SJSA1 (cell line): ENCODE measurements at regions not wholly inside any gene's neighbourhood (a gene's known extent, or its start where the extent isn't known, plus 50 kb on each side); places are given as distances from the start of the nearest gene placed in this dataset.
"Not testable (repeated sequence)": the region's sequence is repeated elsewhere in the genome, so short reads cannot be mapped to it uniquely, and the experiment has no call there.

ENCODE experiments used
- DNase-seq, 2 experiments: peaks; one replicate each; pipeline ENCODE4 v3.0.0-alpha.2; 2015 to 2020; ENCODE audit warnings: low spot score in 2 of 2, low read depth in 1 of 2
- H3K27ac ChIP-seq: fragments of 250-450 bp; sonication (Bioruptor Pico); 2 replicates; pipeline ENCODE4 v1.5.1; 2020; ENCODE audit warnings: mild to moderate bottlenecking, moderate library complexity
- H3K27me3 ChIP-seq: fragments of 250-450 bp; sonication (Bioruptor Pico); replicated peaks from 2 replicates; pipeline ENCODE4 v1.5.1; 2020; ENCODE audit warnings: mild to moderate bottlenecking, moderate library complexity
- H3K36me3 ChIP-seq: fragments of 250-450 bp; sonication (Bioruptor Pico); 2 replicates; pipeline ENCODE4 v1.5.1; 2020; ENCODE audit warnings: mild to moderate bottlenecking
- H3K4me1 ChIP-seq: fragments of 250-450 bp; sonication (Bioruptor Pico); replicated peaks from 2 replicates; pipeline ENCODE4 v1.6.1; 2021; ENCODE audit warnings: mild to moderate bottlenecking
- H3K4me3 ChIP-seq: fragments of 250-450 bp; sonication (Bioruptor Pico); 2 replicates; pipeline ENCODE4 v1.5.1; 2020; ENCODE audit warnings: mild to moderate bottlenecking
- H3K9me3 ChIP-seq: fragments of 250-450 bp; sonication (Bioruptor Pico); replicated peaks from 2 replicates; pipeline ENCODE4 v1.5.1; 2020; ENCODE audit warnings: mild to moderate bottlenecking

DNA sequence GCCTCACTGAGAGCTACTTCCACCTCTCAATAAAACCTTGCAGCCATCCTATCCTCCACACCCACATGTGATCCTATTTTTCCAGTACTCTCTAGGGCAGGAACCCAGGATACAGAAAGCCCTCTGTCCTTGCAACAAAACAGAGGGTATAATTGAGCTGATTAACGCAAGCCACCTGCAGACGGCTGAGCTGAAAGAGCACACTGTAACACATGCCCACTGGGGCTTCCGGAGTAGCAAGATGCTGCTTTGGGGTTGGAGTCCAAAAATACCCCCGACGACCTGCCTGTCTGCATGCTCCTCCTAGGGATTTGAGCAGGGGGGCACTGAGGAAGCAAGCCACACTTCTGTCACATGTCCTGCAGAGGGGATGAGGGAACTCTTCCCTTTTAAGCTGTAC is 401.1 kb upstream of the FOXG1 start:
- Histone ChIP-seq H3K27ac (no peak overlapping the region), H3K27me3 (no peaks in the 10 kb centered on the region), H3K4me1 (no peaks in the 10 kb centered on the region), H3K9me3 (no peaks in the 10 kb centered on the region), H3K36me3 (no peaks in the 10 kb centered on the region), H3K4me3 (no peak overlapping the region)
- DNase-seq = no peak

DNA sequence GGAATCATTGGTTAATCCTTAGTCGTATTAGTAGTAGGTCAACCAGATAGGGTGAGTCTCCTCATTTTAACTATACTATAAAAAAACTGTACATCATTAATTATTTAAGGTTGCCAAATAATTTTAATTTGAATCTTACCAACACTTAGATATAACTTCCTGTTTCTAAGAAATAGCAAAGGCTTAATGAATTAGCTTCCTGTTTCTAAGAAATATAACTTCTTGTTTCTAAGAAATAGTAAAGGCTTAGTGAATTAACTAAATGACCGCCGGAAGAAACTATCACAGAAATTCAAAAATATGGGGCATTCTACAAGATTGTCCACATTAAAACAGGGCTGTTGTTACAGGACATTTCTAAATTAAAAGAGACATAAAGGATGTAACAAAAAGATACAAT is 392.9 kb upstream of the FOXG1 start:
- Histone ChIP-seq H3K27me3 (no peaks in the 10 kb centered on the region), H3K4me3 (no peak overlapping the region), H3K4me1 (no peaks in the 10 kb centered on the region), H3K27ac (no peak overlapping the region), H3K9me3 (no peaks in the 10 kb centered on the region), H3K36me3 (no peaks in the 10 kb centered on the region)
- DNase-seq = no peak

DNA sequence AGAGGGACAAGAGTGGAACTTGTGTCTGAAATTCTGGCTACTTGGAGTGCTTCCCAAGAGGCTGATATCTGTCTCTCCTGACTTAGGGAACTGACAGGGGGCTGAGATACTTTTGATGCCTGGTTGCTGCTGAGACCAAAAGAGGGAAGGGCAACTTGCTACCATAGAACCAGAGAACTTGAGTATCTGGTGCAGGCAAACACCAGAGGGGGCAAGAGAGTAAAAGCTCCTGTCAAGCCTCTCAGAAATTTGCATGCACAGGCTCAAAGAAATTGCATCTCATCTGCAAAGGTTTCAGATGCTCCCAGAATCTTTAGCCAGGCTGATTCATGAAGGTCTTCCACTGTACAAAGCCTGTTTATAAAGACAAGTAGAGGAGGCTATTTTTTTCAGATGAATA is 391.3 kb upstream of the FOXG1 start:
- DNase-seq = peak in 1 of 2 experiments; percentile 7
- no peaks in the 10 kb centered on the region for H3K4me1 ChIP-seq
- H3K9me3 ChIP-seq = no peaks in the 10 kb centered on the region
- no peaks in the 10 kb centered on the region for H3K36me3 ChIP-seq
- H3K27ac ChIP-seq = no peak overlapping the region
- H3K4me3 ChIP-seq = no peak overlapping the region
- no peaks in the 10 kb centered on the region for H3K27me3 ChIP-seq

DNA sequence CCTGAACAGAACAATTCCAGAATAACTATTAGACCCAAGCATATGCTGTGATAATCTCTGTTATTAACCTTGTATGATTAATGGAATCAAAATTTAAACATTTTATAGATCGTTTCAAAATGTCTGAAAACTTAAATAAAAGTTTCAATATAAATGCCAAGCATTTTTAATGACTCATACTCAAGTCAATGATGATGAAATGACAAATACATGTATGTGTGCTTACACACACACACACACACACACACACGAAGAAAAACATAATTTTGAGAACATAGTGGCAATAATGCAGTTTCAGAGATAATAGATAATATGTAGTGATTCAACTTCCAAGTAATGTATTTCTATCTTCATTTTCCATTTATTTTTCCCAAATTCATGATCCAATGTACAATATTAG is 384.9 kb upstream of the FOXG1 start:
- DNase-seq = no peak
- H3K36me3 ChIP-seq = no peaks in the 10 kb centered on the region
- peaks cover 14% of the 10 kb centered on the region for H3K4me1 ChIP-seq
- H3K27ac ChIP-seq = peak overlapping the region; percentile 58
- H3K27me3 ChIP-seq = no peaks in the 10 kb centered on the region
- H3K9me3 ChIP-seq = no peaks in the 10 kb centered on the region
- no peak overlapping the region for H3K4me3 ChIP-seq

DNA sequence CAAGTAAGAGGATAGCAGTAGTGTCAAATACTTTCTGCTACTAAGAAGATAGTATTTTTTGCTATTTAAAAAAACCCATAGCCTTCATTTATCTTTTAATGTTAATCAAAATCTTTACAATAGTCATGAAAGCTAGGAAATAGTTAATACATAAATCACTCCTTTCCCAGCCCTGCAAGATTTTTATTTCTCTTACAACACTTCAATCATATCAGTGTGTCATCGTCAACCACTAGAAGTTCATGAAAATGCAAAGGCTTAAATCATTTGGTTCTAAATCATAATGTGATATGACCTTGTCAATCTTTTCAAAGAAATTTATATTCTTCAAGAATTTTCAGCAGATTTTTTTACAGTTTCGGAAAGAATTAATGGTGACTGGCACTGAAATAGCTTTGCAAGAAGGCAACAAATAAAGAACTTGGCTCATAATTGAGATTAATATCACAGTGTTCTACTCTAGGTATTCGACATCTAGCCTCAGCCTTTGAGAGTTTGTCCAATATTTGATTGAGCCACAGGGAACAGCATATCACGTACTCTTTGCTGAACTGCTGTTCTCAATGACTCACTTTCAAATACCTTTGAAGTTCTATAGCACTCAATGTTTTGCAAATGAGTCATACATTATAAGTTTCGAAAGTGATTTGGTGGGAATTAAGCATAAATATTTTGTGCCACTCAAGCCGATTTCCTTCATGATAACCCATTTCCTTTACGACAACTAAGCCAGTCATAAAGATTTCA is 384.0 kb upstream of the FOXG1 start:
- peak overlapping the region; percentile 17 for H3K27ac ChIP-seq
- no peaks in the 10 kb centered on the region for H3K36me3 ChIP-seq
- DNase-seq = peak in 1 of 2 experiments; percentile 23
- H3K9me3 ChIP-seq = no peaks in the 10 kb centered on the region
- no peaks in the 10 kb centered on the region for H3K27me3 ChIP-seq
- H3K4me3 ChIP-seq = no peak overlapping the region
- H3K4me1 ChIP-seq = peaks cover 14% of the 10 kb centered on the region

DNA sequence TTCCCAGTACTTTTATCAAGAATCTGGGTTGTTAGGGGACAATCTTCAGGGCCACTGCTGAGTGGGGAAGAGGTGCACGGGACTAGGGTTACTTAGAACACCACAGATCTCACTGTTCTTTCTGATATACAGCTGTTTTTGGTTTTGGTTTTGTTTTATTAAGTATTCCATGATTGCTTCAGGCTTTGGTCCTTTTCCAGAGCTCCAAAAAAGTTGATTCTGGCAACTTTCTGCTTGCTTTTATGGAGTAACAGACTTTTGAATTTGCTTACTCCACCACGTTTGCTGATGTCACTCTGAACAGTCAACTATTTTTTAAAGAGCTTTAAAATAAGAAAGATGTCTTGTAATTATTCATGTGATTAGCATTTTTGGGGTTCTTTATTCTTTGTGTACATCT is 368.1 kb upstream of the FOXG1 start:
- H3K27ac ChIP-seq = no peak overlapping the region
- no peaks in the 10 kb centered on the region for H3K4me1 ChIP-seq
- DNase-seq = no peak
- no peak overlapping the region for H3K4me3 ChIP-seq
- H3K9me3 ChIP-seq = no peaks in the 10 kb centered on the region
- H3K36me3 ChIP-seq = no peaks in the 10 kb centered on the region
- H3K27me3 ChIP-seq = no peaks in the 10 kb centered on the region

DNA sequence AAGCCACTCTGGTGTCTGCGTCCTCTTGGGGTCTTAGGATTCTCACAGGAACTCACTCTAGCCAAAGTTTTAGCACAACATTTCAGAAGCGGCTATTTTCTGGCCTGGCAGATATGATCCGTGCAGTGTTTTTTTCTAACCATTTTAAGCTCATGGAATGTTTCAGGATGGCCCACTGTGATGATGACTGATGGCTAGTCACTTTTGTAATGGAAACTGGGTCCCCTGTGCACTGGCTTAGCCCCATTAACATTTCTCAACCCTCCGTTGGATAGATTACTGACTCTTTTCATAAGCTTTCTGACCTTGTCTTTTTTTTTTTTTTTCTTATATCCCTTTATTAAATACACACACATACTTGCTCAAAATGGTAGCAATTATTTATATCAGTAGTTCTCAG is 364.9 kb upstream of the FOXG1 start:
- H3K9me3 ChIP-seq, DNase-seq, H3K4me1 ChIP-seq, H3K27me3 ChIP-seq, H3K4me3 ChIP-seq, H3K27ac ChIP-seq, H3K36me3 ChIP-seq: not testable (repeated sequence)

DNA sequence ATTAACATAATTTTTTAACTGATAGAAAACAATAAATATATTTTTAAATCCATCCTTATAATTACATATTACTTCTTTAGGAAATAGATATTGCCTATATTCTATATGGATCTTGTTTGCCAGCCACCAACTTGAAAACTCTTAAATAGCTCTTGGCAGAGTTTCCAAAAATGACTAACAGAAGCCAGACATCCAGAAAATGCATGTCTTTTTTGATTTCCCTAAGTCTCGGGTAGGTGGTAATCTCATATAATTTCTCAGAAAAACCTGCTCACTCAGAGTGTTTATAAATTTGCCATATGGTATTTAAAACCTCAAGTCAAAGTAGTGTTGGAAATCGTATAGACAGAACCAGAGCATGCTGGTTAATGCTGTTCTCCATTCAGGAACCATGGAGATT is 360.4 kb upstream of the FOXG1 start:
- no peaks in the 10 kb centered on the region for H3K36me3 ChIP-seq
- no peaks in the 10 kb centered on the region for H3K27me3 ChIP-seq
- no peak overlapping the region for H3K4me3 ChIP-seq
- no peak for DNase-seq
- no peaks in the 10 kb centered on the region for H3K9me3 ChIP-seq
- H3K27ac ChIP-seq = no peak overlapping the region
- no peaks in the 10 kb centered on the region for H3K4me1 ChIP-seq

DNA sequence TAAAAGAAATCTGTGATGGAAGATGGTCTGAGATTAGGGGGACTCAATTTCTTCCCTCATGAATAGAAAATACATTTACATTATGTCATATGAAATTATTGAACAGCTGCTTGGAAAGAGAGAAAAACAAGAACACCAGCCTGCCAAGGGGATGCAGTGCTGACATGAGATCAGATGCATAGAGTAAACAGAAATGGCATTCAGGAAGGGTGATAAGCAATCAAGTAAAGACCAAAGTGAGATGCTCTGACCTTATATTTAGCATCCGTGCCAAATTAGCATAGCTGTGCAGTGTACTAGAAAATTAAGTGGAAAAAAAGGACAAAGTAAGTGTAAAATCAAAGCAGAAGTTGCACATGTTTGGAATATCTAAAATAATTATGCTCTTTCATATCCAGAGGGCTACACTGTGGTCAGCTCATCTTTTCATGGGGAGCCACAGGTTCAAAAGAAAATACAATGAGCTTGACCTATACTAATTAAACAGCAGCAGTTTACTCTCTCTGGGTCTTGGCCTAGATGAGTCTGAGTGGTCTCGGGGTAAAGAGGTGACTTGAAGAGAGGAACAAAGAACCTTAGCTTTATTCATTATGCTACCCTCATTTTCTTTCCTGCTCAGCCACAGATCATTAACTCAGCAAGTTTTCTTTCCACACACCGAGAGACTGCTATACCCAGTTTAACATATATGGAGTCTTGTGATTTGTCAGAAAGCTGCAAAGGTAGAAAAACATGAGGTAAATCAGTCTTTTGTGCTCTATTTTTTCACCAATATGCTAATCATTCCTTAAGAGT is 359.4 kb upstream of the FOXG1 start:
- Histone ChIP-seq H3K9me3 (no peaks in the 10 kb centered on the region), H3K4me3 (no peak overlapping the region), H3K4me1 (no peaks in the 10 kb centered on the region), H3K36me3 (no peaks in the 10 kb centered on the region), H3K27ac (no peak overlapping the region), H3K27me3 (no peaks in the 10 kb centered on the region)
- DNase-seq = no peak

DNA sequence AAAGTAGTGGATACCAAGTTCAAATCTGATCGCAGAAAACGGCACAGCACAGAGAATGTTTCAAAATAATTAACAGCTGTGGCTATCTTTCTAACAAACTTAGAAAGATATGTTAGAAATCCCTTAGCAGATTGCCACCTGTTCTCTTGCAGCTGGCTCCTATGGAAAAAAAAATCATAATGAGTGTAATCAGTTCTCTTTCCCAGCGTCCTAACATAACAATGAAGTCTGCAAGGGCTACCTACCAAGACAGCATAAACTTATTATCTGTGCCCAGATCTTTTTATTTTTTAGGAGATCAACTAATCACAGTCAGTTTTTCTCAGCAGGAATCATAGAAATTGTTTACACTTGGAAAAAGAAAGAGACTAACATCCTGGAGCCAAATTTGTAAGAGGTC is 358.6 kb upstream of the FOXG1 start:
- Histone ChIP-seq H3K27ac (no peak overlapping the region), H3K9me3 (no peaks in the 10 kb centered on the region), H3K36me3 (no peaks in the 10 kb centered on the region), H3K4me1 (no peaks in the 10 kb centered on the region), H3K27me3 (no peaks in the 10 kb centered on the region), H3K4me3 (no peak overlapping the region)
- no peak for DNase-seq

DNA sequence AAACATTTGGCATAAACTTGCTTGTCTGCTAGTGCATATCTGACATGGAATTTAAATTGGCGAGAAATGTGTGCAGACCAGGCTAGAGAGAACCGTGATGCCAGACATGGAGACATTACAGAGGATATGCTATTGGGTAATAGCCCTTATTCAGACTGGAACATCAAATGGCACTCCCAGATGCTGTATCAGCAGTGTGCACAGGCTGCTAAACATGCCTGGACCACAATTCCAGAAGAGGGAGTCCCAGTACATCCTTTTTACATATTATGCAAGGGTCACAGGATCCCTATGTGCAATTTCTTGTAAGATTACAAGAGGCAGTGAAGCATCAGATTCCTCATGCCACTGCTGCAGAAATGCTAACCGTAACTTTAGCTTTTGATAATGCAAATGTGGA is 354.5 kb upstream of the FOXG1 start:
- no peak for DNase-seq
- H3K4me3 ChIP-seq = no peak overlapping the region
- no peak overlapping the region for H3K27ac ChIP-seq
- no peaks in the 10 kb centered on the region for H3K36me3 ChIP-seq
- no peaks in the 10 kb centered on the region for H3K27me3 ChIP-seq
- no peaks in the 10 kb centered on the region for H3K9me3 ChIP-seq
- no peaks in the 10 kb centered on the region for H3K4me1 ChIP-seq

DNA sequence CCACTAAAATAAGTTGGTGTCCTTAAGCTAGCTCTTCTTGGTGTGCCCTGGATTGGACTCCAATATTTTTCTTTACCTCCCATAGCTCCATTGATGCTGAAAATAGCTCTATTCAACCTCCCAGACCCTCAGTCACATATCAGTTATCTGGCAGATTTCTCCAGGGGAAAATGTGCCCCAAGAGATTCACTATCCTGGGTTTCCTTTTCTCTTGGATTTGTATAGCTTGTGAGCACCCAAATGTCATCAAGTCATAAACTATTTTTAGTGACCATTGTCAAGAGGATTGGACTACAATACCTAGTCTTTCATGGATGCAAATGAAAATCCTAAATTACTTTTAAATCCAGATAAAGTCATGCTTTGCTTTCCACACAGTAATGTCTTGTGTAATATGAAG is 339.6 kb upstream of the FOXG1 start:
- DNase-seq = no peak
- Histone ChIP-seq H3K9me3 (no peaks in the 10 kb centered on the region), H3K36me3 (no peaks in the 10 kb centered on the region), H3K4me1 (no peaks in the 10 kb centered on the region), H3K27ac (no peak overlapping the region), H3K4me3 (no peak overlapping the region), H3K27me3 (no peaks in the 10 kb centered on the region)

DNA sequence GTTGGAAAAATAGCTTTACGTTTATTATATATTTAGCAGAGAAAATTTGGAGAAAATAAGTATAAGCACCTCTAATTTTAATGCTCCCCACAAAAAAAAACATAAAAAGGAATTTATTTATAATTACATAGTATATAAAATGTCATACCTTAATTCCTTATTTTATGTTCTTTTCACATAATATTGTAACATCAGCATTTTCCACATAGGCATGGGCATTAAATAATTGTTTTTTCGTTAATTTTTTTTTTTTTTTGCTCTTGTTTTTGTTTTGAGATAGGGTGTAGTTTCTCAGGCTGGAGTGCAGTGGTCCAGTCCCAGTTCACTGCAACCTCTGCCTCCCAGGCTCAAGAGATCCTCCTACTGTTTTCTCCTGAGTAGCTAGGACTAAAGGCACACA is 329.8 kb upstream of the FOXG1 start:
- H3K9me3 ChIP-seq = no peaks in the 10 kb centered on the region
- H3K36me3 ChIP-seq = no peaks in the 10 kb centered on the region
- H3K4me3 ChIP-seq = no peak overlapping the region
- no peak overlapping the region for H3K27ac ChIP-seq
- no peaks in the 10 kb centered on the region for H3K4me1 ChIP-seq
- H3K27me3 ChIP-seq = no peaks in the 10 kb centered on the region
- no peak for DNase-seq

DNA sequence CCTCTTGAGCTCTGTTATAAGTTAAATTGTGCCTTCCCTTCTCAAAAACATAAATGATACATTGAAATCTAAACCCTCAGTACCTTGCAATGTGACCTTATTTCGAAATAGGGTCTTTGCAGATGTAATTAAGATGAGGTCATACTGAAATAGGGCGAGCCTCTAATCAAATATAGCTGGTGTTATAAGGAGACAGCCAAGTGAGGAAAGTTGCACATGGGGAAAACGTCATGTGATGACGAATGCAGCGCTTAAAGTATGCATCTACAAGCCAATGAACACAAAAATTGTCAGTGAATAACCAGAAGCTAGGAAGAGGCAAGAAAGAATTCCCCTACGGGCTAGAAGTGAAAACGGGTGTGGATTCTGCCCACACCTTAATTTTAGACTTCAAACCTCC is 305.2 kb upstream of the FOXG1 start:
- Histone ChIP-seq H3K4me1 (no peaks in the 10 kb centered on the region), H3K27me3 (no peaks in the 10 kb centered on the region), H3K4me3 (no peak overlapping the region), H3K36me3 (no peaks in the 10 kb centered on the region), H3K9me3 (no peaks in the 10 kb centered on the region), H3K27ac (no peak overlapping the region)
- DNase-seq = no peak
